ENCODE measurements at regions not wholly inside any gene's neighbourhood (a gene's known extent, or its start where the extent isn't known, plus 50 kb on each side); places are given as distances from the start of the nearest gene placed in this dataset.

GRCh38 chr3:152030320-152030719 is 156.9 kb downstream of the SUCNR1 start:
- TF ChIP-seq CTCF (IDR thresholded peaks at IDR 0.05) (no peak), POLR2A (IDR thresholded peaks at IDR 0.05) (no peak)

Data from gastroesophageal sphincter (tissue), 3 donors.